ENCODE measurements at regions not wholly inside any gene's neighbourhood (a gene's known extent, or its start where the extent isn't known, plus 50 kb on each side); places are given as distances from the start of the nearest gene placed in this dataset.

DNA sequence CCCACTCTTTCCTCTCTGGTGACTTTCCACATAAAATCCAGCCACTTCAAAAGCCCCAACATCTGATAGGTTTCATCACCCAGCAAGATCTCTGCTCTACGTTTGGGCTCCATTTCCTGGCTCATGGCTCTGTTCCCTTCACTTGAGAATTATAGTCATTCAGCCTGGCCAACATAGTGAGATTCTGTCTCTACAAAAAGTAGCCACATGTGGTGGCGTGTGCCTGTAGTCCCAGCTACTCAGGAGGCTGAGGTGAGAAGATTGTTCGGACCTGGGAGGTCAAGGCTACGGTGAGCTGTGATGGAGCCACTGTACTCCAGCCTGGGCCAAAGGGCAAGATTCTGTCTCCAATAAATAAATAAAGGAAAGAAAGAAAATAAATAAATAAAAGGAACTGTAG lies 83.3 kb upstream of the IGFBPL1 start:
- TF ChIP-seq, protein P1, sequence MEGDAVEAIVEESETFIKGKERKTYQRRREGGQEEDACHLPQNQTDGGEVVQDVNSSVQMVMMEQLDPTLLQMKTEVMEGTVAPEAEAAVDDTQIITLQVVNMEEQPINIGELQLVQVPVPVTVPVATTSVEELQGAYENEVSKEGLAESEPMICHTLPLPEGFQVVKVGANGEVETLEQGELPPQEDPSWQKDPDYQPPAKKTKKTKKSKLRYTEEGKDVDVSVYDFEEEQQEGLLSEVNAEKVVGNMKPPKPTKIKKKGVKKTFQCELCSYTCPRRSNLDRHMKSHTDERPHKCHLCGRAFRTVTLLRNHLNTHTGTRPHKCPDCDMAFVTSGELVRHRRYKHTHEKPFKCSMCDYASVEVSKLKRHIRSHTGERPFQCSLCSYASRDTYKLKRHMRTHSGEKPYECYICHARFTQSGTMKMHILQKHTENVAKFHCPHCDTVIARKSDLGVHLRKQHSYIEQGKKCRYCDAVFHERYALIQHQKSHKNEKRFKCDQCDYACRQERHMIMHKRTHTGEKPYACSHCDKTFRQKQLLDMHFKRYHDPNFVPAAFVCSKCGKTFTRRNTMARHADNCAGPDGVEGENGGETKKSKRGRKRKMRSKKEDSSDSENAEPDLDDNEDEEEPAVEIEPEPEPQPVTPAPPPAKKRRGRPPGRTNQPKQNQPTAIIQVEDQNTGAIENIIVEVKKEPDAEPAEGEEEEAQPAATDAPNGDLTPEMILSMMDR (IDR thresholded peaks at IDR 0.05): no peak
- TF ChIP-seq POLR2A (IDR thresholded peaks at IDR 0.05): no peak

Measured in body of pancreas (tissue), 4 donors.